Gastrocnemius medialis (tissue), 4 donors: ENCODE measurements at regions not wholly inside any gene's neighbourhood (a gene's known extent, or its start where the extent isn't known, plus 50 kb on each side); places are given as distances from the start of the nearest gene placed in this dataset.

Experiments used
- ATAC-seq, 2 donors: fragments of 150-250 bp; one replicate each; pipeline ENCODE4 v1.9.1; 2016
- DNase-seq, 2 donors: peaks; one replicate each; pipeline ENCODE4 v3.0.0-alpha.2; 2019
- H3K27ac ChIP-seq, 4 donors: fragments of 200-600 bp; sonication (generic); 1 replicate in 1 of 4; 2 replicates in 3 of 4; pipeline ENCODE4 v1.5.1; 2016 to 2018; ENCODE audit warnings: mild to moderate bottlenecking in 2 of 4, moderate library complexity in 1 of 4
- H3K27me3 ChIP-seq, 3 donors: fragments of 200-600 bp; sonication (generic) in 2 of 3; 1 replicate in 1 of 3; 2 replicates in 2 of 3; pipeline versions ENCODE4 v1.5.1 to v1.6.0; 2016 to 2019; ENCODE audit warnings: mild to moderate bottlenecking in 1 of 3, moderate library complexity in 1 of 3
- H3K36me3 ChIP-seq, 2 donors: fragments of 200-600 bp; sonication (generic) in 1 of 2; one replicate each; pipeline ENCODE4 v1.5.1; 2017 to 2018
- H3K4me1 ChIP-seq, 2 donors: fragments of 200-600 bp; sonication (generic) in 1 of 2; one replicate each; pipeline ENCODE4 v1.5.1; 2016 to 2017; ENCODE audit warnings: mild to moderate bottlenecking in 2 of 2
- H3K4me3 ChIP-seq, 4 donors: fragments of 200-600 bp; sonication (generic) in 3 of 4; 1 replicate in 1 of 4; 2 replicates in 3 of 4; pipeline ENCODE4 v1.5.1; 2016 to 2019; ENCODE audit warnings: mild to moderate bottlenecking in 2 of 4
- H3K9me3 ChIP-seq, 3 donors: fragments of 200-600 bp; sonication (generic) in 2 of 3; 1 replicate in 1 of 3; 2 replicates in 2 of 3; pipeline ENCODE4 v1.5.1; 2016 to 2019
- CTCF ChIP-seq, 5 experiments: fragments of 450-650 bp in 3 of 5; fragments of 200-600 bp in 2 of 5; sonication (generic) in 2 of 5; IDR thresholded peaks in 4 of 5; conservative IDR thresholded peaks in 1 of 5; 1 replicate in 4 of 5; 2 replicates in 1 of 5; pipeline ENCODE4 v1.5.1; 2016 to 2019; ENCODE audit warnings: antibody characterized with exemption in 5 of 5, mild to moderate bottlenecking in 3 of 5, moderate library complexity in 3 of 5
- POLR2A ChIP-seq, 2 donors: fragments of 450-650 bp; IDR thresholded peaks; one replicate each; pipeline ENCODE4 v1.6.1; 2017; ENCODE audit warnings: antibody characterized with exemption in 2 of 2, mild to moderate bottlenecking in 2 of 2, moderate library complexity in 2 of 2
- in situ Hi-C, 4 donors: fragments of 200-750 bp; cut with MboI; loops; one replicate each; pipeline versions ENCODE4 v1.15.0 to v1.8.0; 2017; ENCODE audit warnings: low sequenced_read_pairs in 4 of 4
- intact Hi-C: fragments of 100-400 bp; cut with DNase I; formaldehyde crosslinking; loops from one replicate; pipeline ENCODE4 v1.15.1; 2023; ENCODE audit warnings: low total_unique reads

GRCh38 chr20:60509407-60509806 lies 551.2 kb downstream of the CDH26 start:
- TF ChIP-seq CTCF (IDR thresholded peaks at IDR 0.05 in 4 of 5, conservative IDR thresholded peaks at IDR 0.05 in 1 of 5): no peak
- no peak for TF ChIP-seq POLR2A (IDR thresholded peaks at IDR 0.05)
- Histone ChIP-seq H3K9me3 (no peaks in the 10 kb centered on the region), H3K4me3 (no peak overlapping the region), H3K27ac (no peak overlapping the region), H3K4me1 (no peaks in the 10 kb centered on the region), H3K36me3 (no peaks in the 10 kb centered on the region), H3K27me3 (no peaks in the 10 kb centered on the region)
- in situ Hi-C loops (no loop called here), intact Hi-C loops (no loop called here)
- DNase-seq (no peak), ATAC-seq (no peak)

- in situ Hi-C loops: no loop called here
Observed at GRCh38 chr20:60510356-60510755, 552.1 kb downstream of the CDH26 start.

GRCh38 chr20:60512443-60512842 lies 554.2 kb downstream of the CDH26 start:
- Histone ChIP-seq H3K36me3 (no peaks in the 10 kb centered on the region), H3K27me3 (no peaks in the 10 kb centered on the region), H3K27ac (no peak overlapping the region), H3K4me1 (no peaks in the 10 kb centered on the region), H3K9me3 (no peaks in the 10 kb centered on the region), H3K4me3 (no peak overlapping the region)
- in situ Hi-C loops (no loop called here), intact Hi-C loops (no loop called here)
- ATAC-seq: no peak
- TF ChIP-seq CTCF (IDR thresholded peaks at IDR 0.05 in 4 of 5, conservative IDR thresholded peaks at IDR 0.05 in 1 of 5) (no peak), POLR2A (IDR thresholded peaks at IDR 0.05) (no peak)
- no peak for DNase-seq

More at GRCh38 chr20:60510356-60510755, 552.1 kb downstream of the CDH26 start:
- Histone ChIP-seq H3K4me1 (no peaks in the 10 kb centered on the region), H3K27ac (no peak overlapping the region), H3K36me3 (no peaks in the 10 kb centered on the region), H3K27me3 (no peaks in the 10 kb centered on the region), H3K4me3 (no peak overlapping the region), H3K9me3 (no peaks in the 10 kb centered on the region)
- TF ChIP-seq POLR2A (IDR thresholded peaks at IDR 0.05) (no peak), CTCF (IDR thresholded peaks at IDR 0.05 in 4 of 5, conservative IDR thresholded peaks at IDR 0.05 in 1 of 5) (no peak)
- ATAC-seq (no peak), DNase-seq (no peak)
- intact Hi-C loops: no loop called here

- Histone ChIP-seq H3K27ac (no peak overlapping the region), H3K9me3 (no peaks in the 10 kb centered on the region), H3K4me3 (no peak overlapping the region), H3K27me3 (no peaks in the 10 kb centered on the region), H3K4me1 (no peaks in the 10 kb centered on the region), H3K36me3 (no peaks in the 10 kb centered on the region)
- ATAC-seq: no peak
- TF ChIP-seq POLR2A (IDR thresholded peaks at IDR 0.05): no peak
- TF ChIP-seq CTCF (IDR thresholded peaks at IDR 0.05 in 4 of 5, conservative IDR thresholded peaks at IDR 0.05 in 1 of 5): no peak
- no peak for DNase-seq
- intact Hi-C loops: no loop called here
- in situ Hi-C loops: no loop called here
Observed at GRCh38 chr20:60513141-60513540, 554.9 kb downstream of the CDH26 start.

GRCh38 chr20:60516442-60516841 lies 558.2 kb downstream of the CDH26 start:
- Histone ChIP-seq H3K36me3 (no peaks in the 10 kb centered on the region), H3K4me3 (no peak overlapping the region), H3K27ac (no peak overlapping the region), H3K4me1 (no peaks in the 10 kb centered on the region), H3K27me3 (no peaks in the 10 kb centered on the region), H3K9me3 (no peaks in the 10 kb centered on the region)
- DNase-seq (no peak), ATAC-seq (no peak)
- intact Hi-C loops (no loop called here), in situ Hi-C loops (no loop called here)
- TF ChIP-seq POLR2A (IDR thresholded peaks at IDR 0.05): no peak
- no peak for TF ChIP-seq CTCF (IDR thresholded peaks at IDR 0.05 in 4 of 5, conservative IDR thresholded peaks at IDR 0.05 in 1 of 5)
